GM12878 (cell line): ENCODE measurements at regions not wholly inside any gene's neighbourhood (a gene's known extent, or its start where the extent isn't known, plus 50 kb on each side); places are given as distances from the start of the nearest gene placed in this dataset.

Source experiments
- ATAC-seq: fragments of 200-7000 bp; cut with Tn5 transposase; 3 replicates; pipeline ENCODE4 v1.9.1; 2020; ENCODE audit warnings: mild to moderate bottlenecking, moderate library complexity
- BruUV-seq: library from RNA; stranded (reverse); fragments of 400-500 nt; replicated peaks from 2 replicates; lab custom pipeline; 2021; lab: Mats Ljungman, UMichigan
- CTCF ChIA-PET: fragments of 300-600 bp; sonication (Branson Sonifier 250); formaldehyde crosslinking; extraction: SDS; loops from one replicate; lab custom pipeline; 2021; ENCODE audit warnings: inconsistent platforms; lab: Yijun Ruan, JAX
- POLR2A ChIA-PET: fragments of 350-600 bp; formaldehyde crosslinking; extraction: SDS; loops from one replicate; lab custom pipeline; 2021; ENCODE audit warnings: inconsistent platforms; lab: Charles Lee
- RAD21 ChIA-PET: fragments of 300-600 bp; sonication (Branson Sonifier 250); formaldehyde crosslinking; loops from one replicate; lab custom pipeline; 2023; ENCODE audit warnings: antibody characterized with exemption; ENCODE audit not compliant: unreplicated experiment; lab: Charles Lee
- SMC1A ChIA-PET: fragments of 300-600 bp; sonication (Branson Sonifier 250); formaldehyde crosslinking; loops from one replicate; lab custom pipeline; 2023; ENCODE audit not compliant: unreplicated experiment, uncharacterized antibody; lab: Charles Lee
- DNase-seq: peaks from one replicate; pipeline ENCODE4 v3.0.0-alpha.2; 2011; ENCODE audit warnings: low read depth, low spot score
- FAIRE-seq: peaks from 3 replicates; lab custom pipeline; 2011; peaks lifted over from hg19 to GRCh38; lab: Jason Lieb, UNC
- H2AFZ ChIP-seq: 2 replicates; pipeline ENCODE4 v1.6.0; 2011; ENCODE audit warnings: low read depth, low read length, control low read depth; ENCODE audit not compliant: control insufficient read depth
- H3K27ac ChIP-seq: 2 replicates; pipeline ENCODE4 v1.5.1; 2011; ENCODE audit warnings: control low read depth; ENCODE audit not compliant: control insufficient read depth, insufficient read depth
- H3K27me3 ChIP-seq, 2 experiments: replicated peaks in 1 of 2; 2 replicates each; pipeline versions ENCODE4 v1.6.0 to v1.6.1; 2011; ENCODE audit warnings: low read length in 1 of 2; ENCODE audit not compliant: control insufficient read depth in 2 of 2, insufficient read depth in 2 of 2
- H3K36me3 ChIP-seq, 2 experiments: 2 replicates each; pipeline ENCODE4 v1.5.1; 2011; ENCODE audit warnings: low read length in 1 of 2; ENCODE audit not compliant: control insufficient read depth in 2 of 2, insufficient read depth in 2 of 2
- H3K4me1 ChIP-seq: 2 replicates; pipeline ENCODE4 v1.6.1; 2011; ENCODE audit warnings: mild to moderate bottlenecking, low read length, moderate library complexity, mixed read lengths; ENCODE audit not compliant: control insufficient read depth, insufficient read depth
- H3K4me2 ChIP-seq: 2 replicates; pipeline ENCODE4 v1.6.0; 2011; ENCODE audit warnings: control low read depth; ENCODE audit not compliant: control insufficient read depth, insufficient read depth
- H3K4me3 ChIP-seq: fragments of 200-600 bp; sonication (generic); 2 replicates; pipeline ENCODE4 v1.5.1; 2016
- H3K79me2 ChIP-seq: 2 replicates; pipeline ENCODE4 v1.6.0; 2011; ENCODE audit warnings: low read length; ENCODE audit not compliant: control insufficient read depth, insufficient read depth
- H3K9ac ChIP-seq: 2 replicates; pipeline ENCODE4 v1.8.0; 2011; ENCODE audit warnings: low read length, control low read depth, mixed read lengths; ENCODE audit not compliant: control insufficient read depth, insufficient read depth
- H3K9me3 ChIP-seq: replicated peaks from 3 replicates; pipeline ENCODE4 v1.5.1; 2011; ENCODE audit warnings: mild to moderate bottlenecking, low read length; ENCODE audit not compliant: control insufficient read depth, insufficient read depth
- H4K20me1 ChIP-seq: 2 replicates; pipeline ENCODE4 v1.6.0; 2011; ENCODE audit not compliant: control insufficient read depth, insufficient read depth
- CHD1 ChIP-seq: IDR thresholded peaks from 2 replicates; pipeline ENCODE4 v1.6.1; 2012; ENCODE audit warnings: low read depth, low read length, improper control_type of control experiment
- CREM ChIP-seq: IDR thresholded peaks from 2 replicates; pipeline ENCODE4 v1.6.1; 2014; ENCODE audit warnings: antibody characterized with exemption, low read depth
- MXI1 ChIP-seq: fragments of 150-350 bp; IDR thresholded peaks from 2 replicates; pipeline ENCODE4 v1.6.1; 2011; ENCODE audit warnings: low read depth, mild to moderate bottlenecking, inconsistent platforms, low read length, improper control_type of control experiment
- NFXL1 ChIP-seq: fragments of 450-650 bp; IDR thresholded peaks from 2 replicates; pipeline ENCODE4 v1.6.1; 2017; ENCODE audit warnings: antibody characterized with exemption, mild to moderate bottlenecking, borderline replicate concordance
- RAD51 ChIP-seq: fragments of 450-650 bp; IDR thresholded peaks from 2 replicates; pipeline ENCODE4 v1.6.1; 2016; ENCODE audit warnings: moderate library complexity, mild to moderate bottlenecking, inconsistent platforms
- RUNX3 ChIP-seq: IDR thresholded peaks from 2 replicates; pipeline ENCODE4 v1.6.1; 2012; ENCODE audit warnings: low read length, inconsistent platforms
- TAF1 ChIP-seq: IDR thresholded peaks from 2 replicates; pipeline ENCODE4 v1.6.1; 2011; ENCODE audit warnings: mild to moderate bottlenecking, low read depth, low read length, borderline replicate concordance
- TBL1XR1 ChIP-seq: IDR thresholded peaks from 2 replicates; pipeline ENCODE4 v1.6.1; 2012; ENCODE audit warnings: low read depth, low read length, improper control_type of control experiment
- WRNIP1 ChIP-seq: IDR thresholded peaks from 2 replicates; pipeline ENCODE4 v1.6.1; 2011; ENCODE audit warnings: low read depth, low read length, improper control_type of control experiment, borderline replicate concordance
- WGBS: methylation state at CpG from one replicate; pipeline ENCODE4 v1.1.6; 2016; ENCODE audit warnings: low lambda C conversion rate; ENCODE audit not compliant: insufficient replicate concordance, insufficient coverage; ENCODE audit errors: missing lambda C conversion rate; 5-methylcytosine and 5-hydroxymethylcytosine counted together
- in situ Hi-C: fragments of 300-500 bp; cut with MboI; formaldehyde crosslinking; loops from 9 replicates; pipeline ENCODE4 v1.14.3; 2018; ENCODE audit warnings: mixed read lengths
- intact Hi-C: fragments of 100-400 bp; cut with micrococcal nuclease; formaldehyde crosslinking; loops from one replicate; pipeline ENCODE4 v1.14.2; 2022; ENCODE audit not compliant: unreplicated experiment
- TF ChIP-seq, protein P1 (sequence below): fragments of 450-650 bp; IDR thresholded peaks from 2 replicates; pipeline ENCODE4 v1.6.1; 2017; ENCODE audit warnings: borderline replicate concordance

DNA sequence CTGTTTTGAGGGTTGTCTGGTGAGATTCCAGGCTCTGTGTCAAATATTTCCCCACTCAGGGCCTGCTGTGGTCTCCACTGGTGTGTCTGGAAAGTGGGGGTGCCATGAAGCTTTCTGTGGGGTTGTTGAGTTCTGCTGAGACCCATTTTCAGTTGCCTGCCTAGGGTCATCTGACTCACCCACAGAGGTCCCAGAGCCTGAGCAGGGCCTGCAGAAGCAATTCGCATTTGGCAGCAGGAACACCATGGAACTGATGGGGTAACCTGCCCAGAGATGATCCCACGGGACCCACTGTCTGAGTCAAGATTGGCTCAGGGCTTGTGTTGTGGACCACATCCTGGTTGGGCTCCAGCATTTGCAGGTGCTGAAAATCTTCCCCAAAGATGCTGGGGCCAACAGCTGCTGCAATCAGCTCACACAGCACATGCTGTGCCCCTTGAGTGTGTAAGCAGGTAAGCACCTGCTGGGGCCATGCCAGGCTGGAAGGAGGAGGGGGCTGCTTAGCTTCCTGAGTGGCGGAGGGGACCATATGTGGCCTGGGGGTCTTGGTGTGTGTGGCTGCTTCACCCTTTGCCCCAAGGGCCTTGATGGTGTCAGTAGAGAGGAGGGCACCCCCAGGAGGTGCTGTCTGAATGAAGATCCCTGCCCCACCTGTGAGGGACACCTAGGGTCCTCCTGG is 1726.1 kb downstream of the TP53TG3F start:
- Histone ChIP-seq H3K27me3 (no peaks in the 10 kb centered on the region), H3K36me3 (no peaks in the 10 kb centered on the region), H3K4me2 (no peak overlapping the region), H3K9me3 (no peaks in the 10 kb centered on the region; the same call in 2 of the 3 replicates), H4K20me1 (no peaks in the 10 kb centered on the region), H3K27ac (no peak overlapping the region), H3K79me2 (no peaks in the 10 kb centered on the region), H3K4me1 (no peaks in the 10 kb centered on the region), H2AFZ (no peak overlapping the region), H3K9ac (no peak overlapping the region), H3K4me3 (no peak overlapping the region)
- ChIA-PET SMC1A (no interaction called here), CTCF (no interaction called here), RAD21 (no interaction called here), POLR2A (no interaction called here)
- no TSS peak for BruUV-seq
- FAIRE-seq (no peak), ATAC-seq (no peak), DNase-seq (no peak)
- intact Hi-C loops = no loop called here
- in situ Hi-C loops = loop anchor here (25.0 kb wide), 1 partner anchor 402 kb away; no protein-coding TSS in a partner anchor
- 22% methylated on average over 3 of the region's 3 CpGs for WGBS
- TF ChIP-seq CREM = no peak
- no peak for TF ChIP-seq NFXL1
- no peak for TF ChIP-seq RAD51
- TF ChIP-seq CHD1 = no peak
- no peak for TF ChIP-seq WRNIP1
- no peak for TF ChIP-seq MXI1
- TF ChIP-seq TAF1 = no peak
- no peak for TF ChIP-seq RUNX3
- TF ChIP-seq TBL1XR1 = no peak
- TF ChIP-seq, protein P1, sequence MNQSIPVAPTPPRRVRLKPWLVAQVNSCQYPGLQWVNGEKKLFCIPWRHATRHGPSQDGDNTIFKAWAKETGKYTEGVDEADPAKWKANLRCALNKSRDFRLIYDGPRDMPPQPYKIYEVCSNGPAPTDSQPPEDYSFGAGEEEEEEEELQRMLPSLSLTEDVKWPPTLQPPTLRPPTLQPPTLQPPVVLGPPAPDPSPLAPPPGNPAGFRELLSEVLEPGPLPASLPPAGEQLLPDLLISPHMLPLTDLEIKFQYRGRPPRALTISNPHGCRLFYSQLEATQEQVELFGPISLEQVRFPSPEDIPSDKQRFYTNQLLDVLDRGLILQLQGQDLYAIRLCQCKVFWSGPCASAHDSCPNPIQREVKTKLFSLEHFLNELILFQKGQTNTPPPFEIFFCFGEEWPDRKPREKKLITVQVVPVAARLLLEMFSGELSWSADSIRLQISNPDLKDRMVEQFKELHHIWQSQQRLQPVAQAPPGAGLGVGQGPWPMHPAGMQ = no peak
